Lower leg skin (tissue), 3 donors: ENCODE measurements at regions not wholly inside any gene's neighbourhood (a gene's known extent, or its start where the extent isn't known, plus 50 kb on each side); places are given as distances from the start of the nearest gene placed in this dataset.

ENCODE experiments used
- CTCF ChIP-seq, 3 donors: fragments of 450-650 bp; IDR thresholded peaks; one replicate each; pipeline ENCODE4 v1.5.1; 2016; ENCODE audit warnings: antibody characterized with exemption in 3 of 3, mild to moderate bottlenecking in 3 of 3, moderate library complexity in 2 of 3
- POLR2A ChIP-seq, 2 donors: fragments of 450-650 bp; IDR thresholded peaks; one replicate each; pipeline ENCODE4 v1.6.1; 2016 to 2017; ENCODE audit warnings: antibody characterized with exemption in 2 of 2, mild to moderate bottlenecking in 1 of 2, moderate library complexity in 1 of 2

GRCh38 chr13:78743973-78744372 is 85.0 kb upstream of the OBI1 start:
- TF ChIP-seq CTCF (IDR thresholded peaks at IDR 0.05) (no peak), POLR2A (IDR thresholded peaks at IDR 0.05) (no peak)
